BJ (cell line): ENCODE measurements at regions not wholly inside any gene's neighbourhood (a gene's known extent, or its start where the extent isn't known, plus 50 kb on each side); places are given as distances from the start of the nearest gene placed in this dataset.
"Not testable (repeated sequence)": the region's sequence is repeated elsewhere in the genome, so short reads cannot be mapped to it uniquely, and the experiment has no call there.

Experiments used
- CTCF ChIA-PET: fragments of 350-600 bp; formaldehyde crosslinking; extraction: SDS; loops from one replicate; lab custom pipeline; 2021; ENCODE audit warnings: antibody characterized with exemption, inconsistent platforms; lab: Yijun Ruan, JAX
- POLR2A ChIA-PET: fragments of 300-600 bp; sonication (Branson Sonifier 250); formaldehyde crosslinking; extraction: SDS; loops from one replicate; lab custom pipeline; 2021; ENCODE audit warnings: antibody characterized with exemption; lab: Charles Lee
- DNase-seq: peaks from one replicate; pipeline ENCODE4 v3.0.0-alpha.2; 2011; ENCODE audit warnings: low read depth
- H3K27me3 ChIP-seq: 2 replicates; pipeline ENCODE4 v1.6.0; 2011; ENCODE audit warnings: low read length; ENCODE audit not compliant: control insufficient read depth, insufficient read depth
- H3K36me3 ChIP-seq: 2 replicates; pipeline ENCODE4 v1.5.1; 2011; ENCODE audit warnings: low read length; ENCODE audit not compliant: control insufficient read depth, insufficient read depth
- H3K4me3 ChIP-seq: 2 replicates; pipeline ENCODE4 v1.5.1; 2011; ENCODE audit warnings: low read depth, mild to moderate bottlenecking, control low read depth, low read length
- CTCF ChIP-seq: IDR thresholded peaks from 2 replicates; pipeline ENCODE4 v1.5.1; 2011; ENCODE audit warnings: low read depth, mild to moderate bottlenecking, control low read depth, inconsistent platforms, low read length, moderate library complexity; ENCODE audit not compliant: insufficient read depth

- Histone ChIP-seq H3K27me3 (no peaks in the 10 kb centered on the region), H3K36me3 (no peaks in the 10 kb centered on the region), H3K4me3 (no peak overlapping the region)
- TF ChIP-seq CTCF, result no peak
- ChIA-PET POLR2A (no interaction called here), CTCF (no interaction called here)
- DNase-seq, result no peak
Observed at GRCh38 chr5:63011158-63011557, 432.5 kb downstream of the LRRC70 start.

- POLR2A ChIA-PET, result no interaction called here
- CTCF ChIA-PET, result no interaction called here
- Histone ChIP-seq H3K27me3 (no peaks in the 10 kb centered on the region), H3K36me3 (no peaks in the 10 kb centered on the region), H3K4me3 (no peak overlapping the region)
- no peak for TF ChIP-seq CTCF
- no peak for DNase-seq
Observed at GRCh38 chr5:63008195-63008594, 429.6 kb downstream of the LRRC70 start.

DNA sequence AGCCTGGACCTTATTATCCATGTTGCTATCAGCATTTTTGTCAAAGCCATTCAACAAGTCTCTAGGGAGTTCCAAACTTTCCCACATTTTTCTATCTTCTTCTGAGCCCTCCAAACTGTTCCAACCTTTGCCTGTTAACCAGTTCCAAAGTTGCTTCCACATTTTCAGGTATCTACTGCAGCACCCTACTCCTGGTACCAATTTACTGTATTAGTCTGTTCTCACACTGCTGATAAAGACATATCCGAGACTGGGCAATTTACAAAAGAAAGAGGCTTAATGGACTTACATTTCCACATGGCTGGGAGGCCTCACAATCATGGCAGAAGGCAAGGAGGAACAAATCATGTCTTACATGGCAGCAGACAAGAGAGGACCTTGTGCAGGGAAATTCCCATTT is 416.2 kb downstream of the LRRC70 start:
- DNase-seq, POLR2A ChIA-PET, CTCF ChIA-PET: not testable (repeated sequence)

DNA sequence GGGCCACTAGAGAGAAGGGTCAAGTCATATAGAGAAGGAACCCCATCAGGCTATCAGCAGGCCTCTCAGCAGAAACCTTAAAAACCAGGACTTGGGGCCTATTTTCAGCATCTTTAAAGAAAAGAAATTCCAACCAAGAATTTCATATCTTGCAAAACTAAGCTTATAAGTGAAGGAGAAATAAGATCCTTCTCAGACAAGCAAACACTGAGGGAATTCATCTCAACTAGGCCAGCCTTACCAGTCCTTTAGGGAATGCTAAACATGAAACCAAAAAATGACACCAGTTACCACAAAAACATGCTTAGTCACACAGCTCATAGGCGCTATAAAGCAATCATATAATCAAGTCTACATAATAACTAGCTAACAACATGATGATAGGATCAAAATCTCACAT is 407.1 kb downstream of the LRRC70 start:
- H3K4me3 ChIP-seq, result no peak overlapping the region
- no peaks in the 10 kb centered on the region for H3K27me3 ChIP-seq
- CTCF ChIA-PET, result no interaction called here
- DNase-seq, result no peak
- no peak for TF ChIP-seq CTCF
- POLR2A ChIA-PET, result no interaction called here
- no peaks in the 10 kb centered on the region for H3K36me3 ChIP-seq

More for the DNA sequence above, 416.2 kb downstream of the LRRC70 start:
- not testable (repeated sequence) for H3K36me3 ChIP-seq, H3K27me3 ChIP-seq, H3K4me3 ChIP-seq

DNA sequence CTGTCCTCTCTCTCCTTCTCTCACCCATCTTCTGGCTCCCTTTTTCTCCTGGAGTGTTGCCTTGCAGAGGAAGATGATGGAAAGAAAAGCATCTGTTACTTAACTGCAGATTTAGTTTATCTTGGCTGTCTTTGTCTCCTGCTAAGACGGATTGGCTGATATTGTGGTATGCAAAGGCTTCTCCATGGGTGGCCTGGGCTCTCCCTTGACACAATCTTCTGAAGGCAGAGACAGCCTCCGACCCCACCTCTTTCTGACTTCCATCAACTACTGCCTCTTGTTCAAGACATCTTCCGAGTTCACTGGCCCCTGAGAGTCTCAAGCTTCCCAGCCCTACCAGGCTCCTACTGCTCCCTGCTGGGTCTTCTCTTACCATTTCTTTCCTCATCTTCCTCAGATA is 403.7 kb downstream of the LRRC70 start:
- no peak overlapping the region for H3K4me3 ChIP-seq
- no peaks in the 10 kb centered on the region for H3K36me3 ChIP-seq
- CTCF ChIA-PET, result no interaction called here
- H3K27me3 ChIP-seq, result no peaks in the 10 kb centered on the region
- no peak for TF ChIP-seq CTCF
- no peak for DNase-seq
- POLR2A ChIA-PET, result no interaction called here

GRCh38 chr5:62980884-62981283 is 402.3 kb downstream of the LRRC70 start:
- ChIA-PET CTCF (no interaction called here), POLR2A (no interaction called here)
- no peak overlapping the region for H3K4me3 ChIP-seq
- no peak for DNase-seq
- H3K27me3 ChIP-seq, result no peaks in the 10 kb centered on the region
- no peak for TF ChIP-seq CTCF
- H3K36me3 ChIP-seq, result no peaks in the 10 kb centered on the region
